HG02642 (cell line): ENCODE measurements at regions not wholly inside any gene's neighbourhood (a gene's known extent, or its start where the extent isn't known, plus 50 kb on each side); places are given as distances from the start of the nearest gene placed in this dataset.
"Not testable (repeated sequence)": the region's sequence is repeated elsewhere in the genome, so short reads cannot be mapped to it uniquely, and the experiment has no call there.

Source experiments
- ATAC-seq: cut with Tn5 transposase; IDR thresholded peaks from one replicate; pipeline ENCODE4 v1.9.1; 2021; ENCODE audit warnings: mild to moderate bottlenecking; ENCODE audit not compliant: unreplicated experiment, poor library complexity

- ATAC-seq = no peak
Measured at GRCh38 chr7:104264285-104264684, 56.5 kb upstream of the ORC5 start.

- no peak for ATAC-seq
Measured at GRCh38 chr7:104267701-104268368, 60.0 kb upstream of the ORC5 start.

- no peak for ATAC-seq
Measured at GRCh38 chr7:104271948-104272347, 56.5 kb upstream of the LHFPL3 start.

- ATAC-seq = peak; percentile 50
Measured at GRCh38 chr7:104272767-104273384, 55.5 kb upstream of the LHFPL3 start.

- ATAC-seq = no peak
Measured at GRCh38 chr7:104275900-104276299, 52.5 kb upstream of the LHFPL3 start.

GRCh38 chr7:104276730-104277129 is 51.7 kb upstream of the LHFPL3 start:
- ATAC-seq = not testable (repeated sequence)
